ENCODE measurements at regions not wholly inside any gene's neighbourhood (a gene's known extent, or its start where the extent isn't known, plus 50 kb on each side); places are given as distances from the start of the nearest gene placed in this dataset.

- Histone ChIP-seq H4K20me1 (ENCODE audit: control insufficient read depth, insufficient read depth, low read depth, low read length) (no peaks in the 10 kb centered on the region), H3K27me3 (ENCODE audit: control insufficient read depth, low read length) (no peaks in the 10 kb centered on the region), H3K27ac (ENCODE audit: low read depth, low read length) (no peak overlapping the region), H3K4me3 (ENCODE audit: low read length) (no peak overlapping the region), H3K4me2 (ENCODE audit: low read length) (no peak overlapping the region), H3K79me2 (ENCODE audit: control insufficient read depth, low read length) (no peaks in the 10 kb centered on the region), H3K9me2 (replicated peaks; ENCODE audit: control insufficient read depth, low read length) (no peaks in the 10 kb centered on the region), H3K9me3 (ENCODE audit: control insufficient read depth, insufficient read depth, low read length) (no peaks in the 10 kb centered on the region), H3F3A (ENCODE audit: control insufficient read depth, insufficient read depth) (no peaks in the 10 kb centered on the region), H3K4me1 (ENCODE audit: control insufficient read depth, low read length) (no peaks in the 10 kb centered on the region), H3K36me3 (ENCODE audit: control insufficient read depth, low read length) (no peaks in the 10 kb centered on the region)
- no peak for TF ChIP-seq EZH2phosphoT487 (IDR thresholded peaks at IDR 0.05; ENCODE audit: borderline replicate concordance, low read length)
- no peak for TF ChIP-seq CTCF (IDR thresholded peaks at IDR 0.05; ENCODE audit: low read depth, low read length, poor library complexity, severe bottlenecking)
Observed at GRCh38 chr2:156112323-156112722, 220.2 kb downstream of the NR4A2 start.

GRCh38 chr2:156110890-156111289 lies 221.6 kb downstream of the NR4A2 start:
- no peaks in the 10 kb centered on the region for H3K9me2 ChIP-seq (replicated peaks; ENCODE audit: control insufficient read depth, low read length)
- TF ChIP-seq EZH2phosphoT487 (IDR thresholded peaks at IDR 0.05; ENCODE audit: borderline replicate concordance, low read length), result no peak
- no peak for TF ChIP-seq CTCF (IDR thresholded peaks at IDR 0.05; ENCODE audit: low read depth, low read length, poor library complexity, severe bottlenecking)
- H3K9me3 ChIP-seq (ENCODE audit: control insufficient read depth, insufficient read depth, low read length), result no peaks in the 10 kb centered on the region
- H3K4me2 ChIP-seq (ENCODE audit: low read length), result no peak overlapping the region
- H3K4me3 ChIP-seq (ENCODE audit: low read length), result no peak overlapping the region
- no peaks in the 10 kb centered on the region for H3K79me2 ChIP-seq (ENCODE audit: control insufficient read depth, low read length)
- H3K4me1 ChIP-seq (ENCODE audit: control insufficient read depth, low read length), result no peaks in the 10 kb centered on the region
- H3F3A ChIP-seq (ENCODE audit: control insufficient read depth, insufficient read depth), result no peaks in the 10 kb centered on the region
- H3K27me3 ChIP-seq (ENCODE audit: control insufficient read depth, low read length), result no peaks in the 10 kb centered on the region
- H3K36me3 ChIP-seq (ENCODE audit: control insufficient read depth, low read length), result no peaks in the 10 kb centered on the region
- no peak overlapping the region for H3K27ac ChIP-seq (ENCODE audit: low read depth, low read length)
- H4K20me1 ChIP-seq (ENCODE audit: control insufficient read depth, insufficient read depth, low read depth, low read length), result no peaks in the 10 kb centered on the region

GRCh38 chr2:156099382-156099781 lies 233.1 kb downstream of the NR4A2 start:
- no peaks in the 10 kb centered on the region for H3K9me3 ChIP-seq (ENCODE audit: control insufficient read depth, insufficient read depth, low read length)
- H3K9me2 ChIP-seq (replicated peaks; ENCODE audit: control insufficient read depth, low read length), result no peaks in the 10 kb centered on the region
- no peak overlapping the region for H3K4me2 ChIP-seq (ENCODE audit: low read length)
- no peaks in the 10 kb centered on the region for H3F3A ChIP-seq (ENCODE audit: control insufficient read depth, insufficient read depth)
- no peaks in the 10 kb centered on the region for H3K36me3 ChIP-seq (ENCODE audit: control insufficient read depth, low read length)
- H4K20me1 ChIP-seq (ENCODE audit: control insufficient read depth, insufficient read depth, low read depth, low read length), result no peaks in the 10 kb centered on the region
- no peaks in the 10 kb centered on the region for H3K27me3 ChIP-seq (ENCODE audit: control insufficient read depth, low read length)
- no peaks in the 10 kb centered on the region for H3K4me1 ChIP-seq (ENCODE audit: control insufficient read depth, low read length)
- H3K79me2 ChIP-seq (ENCODE audit: control insufficient read depth, low read length), result no peaks in the 10 kb centered on the region
- no peak for TF ChIP-seq EZH2phosphoT487 (IDR thresholded peaks at IDR 0.05; ENCODE audit: borderline replicate concordance, low read length)
- TF ChIP-seq CTCF (IDR thresholded peaks at IDR 0.05; ENCODE audit: low read depth, low read length, poor library complexity, severe bottlenecking), result no peak
- no peak overlapping the region for H3K27ac ChIP-seq (ENCODE audit: low read depth, low read length)
- H3K4me3 ChIP-seq (ENCODE audit: low read length), result no peak overlapping the region

- Histone ChIP-seq H3F3A (ENCODE audit: control insufficient read depth, insufficient read depth) (no peaks in the 10 kb centered on the region), H3K4me3 (ENCODE audit: low read length) (no peak overlapping the region), H3K9me3 (ENCODE audit: control insufficient read depth, insufficient read depth, low read length) (no peaks in the 10 kb centered on the region), H3K9me2 (replicated peaks; ENCODE audit: control insufficient read depth, low read length) (no peaks in the 10 kb centered on the region), H3K4me2 (ENCODE audit: low read length) (no peak overlapping the region), H3K4me1 (ENCODE audit: control insufficient read depth, low read length) (no peaks in the 10 kb centered on the region), H3K27ac (ENCODE audit: low read depth, low read length) (no peak overlapping the region), H3K27me3 (ENCODE audit: control insufficient read depth, low read length) (no peaks in the 10 kb centered on the region), H4K20me1 (ENCODE audit: control insufficient read depth, insufficient read depth, low read depth, low read length) (no peaks in the 10 kb centered on the region), H3K79me2 (ENCODE audit: control insufficient read depth, low read length) (no peaks in the 10 kb centered on the region), H3K36me3 (ENCODE audit: control insufficient read depth, low read length) (no peaks in the 10 kb centered on the region)
- no peak for TF ChIP-seq EZH2phosphoT487 (IDR thresholded peaks at IDR 0.05; ENCODE audit: borderline replicate concordance, low read length)
- no peak for TF ChIP-seq CTCF (IDR thresholded peaks at IDR 0.05; ENCODE audit: low read depth, low read length, poor library complexity, severe bottlenecking)
Observed at GRCh38 chr2:156098506-156098905, 234.0 kb downstream of the NR4A2 start.

All from DOHH2 (cell line).